ENCODE measurements at regions not wholly inside any gene's neighbourhood (a gene's known extent, or its start where the extent isn't known, plus 50 kb on each side); places are given as distances from the start of the nearest gene placed in this dataset.
A peak's percentile ranks its signal among the peaks of the same experiment; 100 is the strongest.
"Not testable (repeated sequence)": the region's sequence is repeated elsewhere in the genome, so short reads cannot be mapped to it uniquely, and the experiment has no call there.

DNA sequence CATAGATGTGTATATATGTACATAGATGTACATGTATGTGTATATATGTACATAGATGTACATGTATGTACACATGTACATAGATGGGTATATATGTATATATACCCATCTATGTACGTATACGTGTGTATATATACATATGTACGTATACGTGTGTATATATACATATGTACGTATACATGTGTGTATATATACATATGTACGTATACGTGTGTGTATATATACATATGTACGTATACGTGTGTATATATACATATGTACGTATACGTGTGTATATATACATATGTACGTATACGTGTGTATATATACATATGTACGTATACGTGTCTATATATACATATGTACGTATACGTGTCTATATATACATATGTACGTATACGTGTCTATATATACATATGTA, 1388.8 kb downstream of the CDH8 start:
- H3K4me1 ChIP-seq (replicated peaks in 1 of 2; ENCODE audit: control insufficient read depth in 2 of 2, insufficient read depth in 2 of 2, low read length in 2 of 2); DNase-seq (ENCODE audit: extremely low read depth in 1 of 4, low spot score in 3 of 4); H3K36me3 ChIP-seq (ENCODE audit: control insufficient read depth, insufficient read depth, low read length); H3K9ac ChIP-seq (ENCODE audit: insufficient read depth in 1 of 2, low read depth in 2 of 2, low read length in 2 of 2); ATAC-seq; POLR2A ChIA-PET; H3K4me2 ChIP-seq (ENCODE audit: insufficient read depth, low read length); H3K27me3 ChIP-seq (ENCODE audit: control insufficient read depth in 2 of 2, insufficient read depth in 2 of 2, low read length in 2 of 2); H3K79me2 ChIP-seq (ENCODE audit: control insufficient read depth, insufficient read depth, low read length); BruUV-seq (replicated peaks); FAIRE-seq; H3K9me1 ChIP-seq (ENCODE audit: control insufficient read depth, insufficient read depth, low read length); H2AFZ ChIP-seq (ENCODE audit: low read depth, low read length); H4K20me1 ChIP-seq (replicated peaks; ENCODE audit: control insufficient read depth, insufficient read depth, low read length); H3K9me3 ChIP-seq (replicated peaks; ENCODE audit: control insufficient read depth, insufficient read depth, low read depth, low read length); in situ Hi-C loops (cut with MboI); H3K27ac ChIP-seq (ENCODE audit: extremely low read depth, low read depth, low read length); H3K4me3 ChIP-seq; CTCF ChIA-PET (ENCODE audit: low intra/inter-chr PET ratio); intact Hi-C loops (cut with micrococcal nuclease): not testable (repeated sequence)
- WGBS (ENCODE audit: insufficient coverage, low coverage, missing lambda C conversion rate): 60% methylated on average over 15 of the region's 19 CpGs
- TF ChIP-seq SRF (CRISPR knock-in tag; IDR thresholded peaks at IDR 0.05): peak in 1 of 2 experiments; percentile 8; a peak in 1 of 4 replicates
- TF ChIP-seq, protein P1, sequence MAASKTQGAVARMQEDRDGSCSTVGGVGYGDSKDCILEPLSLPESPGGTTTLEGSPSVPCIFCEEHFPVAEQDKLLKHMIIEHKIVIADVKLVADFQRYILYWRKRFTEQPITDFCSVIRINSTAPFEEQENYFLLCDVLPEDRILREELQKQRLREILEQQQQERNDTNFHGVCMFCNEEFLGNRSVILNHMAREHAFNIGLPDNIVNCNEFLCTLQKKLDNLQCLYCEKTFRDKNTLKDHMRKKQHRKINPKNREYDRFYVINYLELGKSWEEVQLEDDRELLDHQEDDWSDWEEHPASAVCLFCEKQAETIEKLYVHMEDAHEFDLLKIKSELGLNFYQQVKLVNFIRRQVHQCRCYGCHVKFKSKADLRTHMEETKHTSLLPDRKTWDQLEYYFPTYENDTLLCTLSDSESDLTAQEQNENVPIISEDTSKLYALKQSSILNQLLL (CRISPR knock-in tag; IDR thresholded peaks at IDR 0.05; ENCODE audit: borderline replicate concordance): peak; percentile 94
- TF ChIP-seq ZNF140 (CRISPR knock-in tag; IDR thresholded peaks at IDR 0.05): 0 out of 2 replicates have a peak, but pooled peaks have one; percentile 19
- TF ChIP-seq PPARD (CRISPR knock-in tag; IDR thresholded peaks at IDR 0.05): 0 out of 2 replicates have a peak, but pooled peaks have one; percentile 36
- peak; percentile 47; the same call in 1 of the 2 replicates for TF ChIP-seq NFIX (CRISPR knock-in tag; IDR thresholded peaks at IDR 0.05; ENCODE audit: low read depth)
- 0 out of 2 replicates have a peak, but pooled peaks have one; percentile 37 for TF ChIP-seq GABPB2 (CRISPR knock-in tag; conservative IDR thresholded peaks at IDR 0.05)
- TF ChIP-seq ZNF408 (CRISPR knock-in tag; IDR thresholded peaks at IDR 0.05; ENCODE audit: low read depth): peak; percentile 74; the same call in 1 of the 2 replicates
- TF ChIP-seq, protein P2, sequence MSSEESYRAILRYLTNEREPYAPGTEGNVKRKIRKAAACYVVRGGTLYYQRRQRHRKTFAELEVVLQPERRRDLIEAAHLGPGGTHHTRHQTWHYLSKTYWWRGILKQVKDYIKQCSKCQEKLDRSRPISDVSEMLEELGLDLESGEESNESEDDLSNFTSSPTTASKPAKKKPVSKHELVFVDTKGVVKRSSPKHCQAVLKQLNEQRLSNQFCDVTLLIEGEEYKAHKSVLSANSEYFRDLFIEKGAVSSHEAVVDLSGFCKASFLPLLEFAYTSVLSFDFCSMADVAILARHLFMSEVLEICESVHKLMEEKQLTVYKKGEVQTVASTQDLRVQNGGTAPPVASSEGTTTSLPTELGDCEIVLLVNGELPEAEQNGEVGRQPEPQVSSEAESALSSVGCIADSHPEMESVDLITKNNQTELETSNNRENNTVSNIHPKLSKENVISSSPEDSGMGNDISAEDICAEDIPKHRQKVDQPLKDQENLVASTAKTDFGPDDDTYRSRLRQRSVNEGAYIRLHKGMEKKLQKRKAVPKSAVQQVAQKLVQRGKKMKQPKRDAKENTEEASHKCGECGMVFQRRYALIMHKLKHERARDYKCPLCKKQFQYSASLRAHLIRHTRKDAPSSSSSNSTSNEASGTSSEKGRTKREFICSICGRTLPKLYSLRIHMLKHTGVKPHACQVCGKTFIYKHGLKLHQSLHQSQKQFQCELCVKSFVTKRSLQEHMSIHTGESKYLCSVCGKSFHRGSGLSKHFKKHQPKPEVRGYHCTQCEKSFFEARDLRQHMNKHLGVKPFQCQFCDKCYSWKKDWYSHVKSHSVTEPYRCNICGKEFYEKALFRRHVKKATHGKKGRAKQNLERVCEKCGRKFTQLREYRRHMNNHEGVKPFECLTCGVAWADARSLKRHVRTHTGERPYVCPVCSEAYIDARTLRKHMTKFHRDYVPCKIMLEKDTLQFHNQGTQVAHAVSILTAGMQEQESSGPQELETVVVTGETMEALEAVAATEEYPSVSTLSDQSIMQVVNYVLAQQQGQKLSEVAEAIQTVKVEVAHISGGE (CRISPR knock-in tag; IDR thresholded peaks at IDR 0.05): peak in 1 of 3 experiments; percentile 49; a peak in 1 of 6 replicates
- TF ChIP-seq, protein P3, sequence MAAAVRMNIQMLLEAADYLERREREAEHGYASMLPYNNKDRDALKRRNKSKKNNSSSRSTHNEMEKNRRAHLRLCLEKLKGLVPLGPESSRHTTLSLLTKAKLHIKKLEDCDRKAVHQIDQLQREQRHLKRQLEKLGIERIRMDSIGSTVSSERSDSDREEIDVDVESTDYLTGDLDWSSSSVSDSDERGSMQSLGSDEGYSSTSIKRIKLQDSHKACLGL (CRISPR knock-in tag; IDR thresholded peaks at IDR 0.05; ENCODE audit: borderline replicate concordance, poor library complexity, severe bottlenecking): peak; percentile 22
